NCI-H345 treated with DMSO at 0.1 percent for 48 hours (cell line): ENCODE measurements at regions not wholly inside any gene's neighbourhood (a gene's known extent, or its start where the extent isn't known, plus 50 kb on each side); places are given as distances from the start of the nearest gene placed in this dataset.

Source experiments
- DNase-seq: peaks from one replicate; lab custom pipeline; 2025; ENCODE audit not compliant: unreplicated experiment; lab: John Stamatoyannopoulos, UW

GRCh38 chr6:93580446-93580845, 161.1 kb upstream of the EPHA7 start:
- no peak for DNase-seq

GRCh38 chr6:93575495-93576267, 156.3 kb upstream of the EPHA7 start:
- no peak for DNase-seq

GRCh38 chr6:93574299-93574698, 154.9 kb upstream of the EPHA7 start:
- no peak for DNase-seq

GRCh38 chr6:93571346-93571745, 152.0 kb upstream of the EPHA7 start:
- DNase-seq: no peak

- no peak for DNase-seq
These were observed 148.8 kb upstream of the EPHA7 start for GRCh38 chr6:93568169-93568568.

- no peak for DNase-seq
These were observed 147.8 kb upstream of the EPHA7 start for GRCh38 chr6:93567164-93567563.

- no peak for DNase-seq
These were observed 146.9 kb upstream of the EPHA7 start for GRCh38 chr6:93566285-93566684.

- no peak for DNase-seq
These were observed 143.2 kb upstream of the EPHA7 start for GRCh38 chr6:93562582-93562981.

GRCh38 chr6:93555292-93555691, 135.9 kb upstream of the EPHA7 start:
- no peak for DNase-seq

- DNase-seq: no peak
These were observed 134.7 kb upstream of the EPHA7 start for GRCh38 chr6:93554018-93554417.

GRCh38 chr6:93550551-93551276, 131.4 kb upstream of the EPHA7 start:
- no peak for DNase-seq

- DNase-seq: no peak
These were observed 130.5 kb upstream of the EPHA7 start for GRCh38 chr6:93549868-93550267.

- DNase-seq: no peak
These were observed 105.5 kb upstream of the EPHA7 start for GRCh38 chr6:93524671-93525451.

GRCh38 chr6:93523365-93523764, 104.0 kb upstream of the EPHA7 start:
- DNase-seq: no peak

GRCh38 chr6:93516441-93516840, 97.1 kb upstream of the EPHA7 start:
- DNase-seq: no peak

GRCh38 chr6:93515736-93516135, 96.4 kb upstream of the EPHA7 start:
- no peak for DNase-seq

- DNase-seq: no peak
These were observed 79.4 kb upstream of the EPHA7 start for GRCh38 chr6:93498713-93499112.

- no peak for DNase-seq
These were observed 77.2 kb upstream of the EPHA7 start for GRCh38 chr6:93496548-93496947.

- DNase-seq: no peak
These were observed 74.7 kb upstream of the EPHA7 start for GRCh38 chr6:93494057-93494456.

GRCh38 chr6:93474733-93475179, 55.4 kb upstream of the EPHA7 start:
- no peak for DNase-seq

- no peak for DNase-seq
These were observed 51.9 kb upstream of the EPHA7 start for GRCh38 chr6:93471281-93471680.
